ENCODE measurements at regions not wholly inside any gene's neighbourhood (a gene's known extent, or its start where the extent isn't known, plus 50 kb on each side); places are given as distances from the start of the nearest gene placed in this dataset.

GRCh38 chr5:136886608-136887007 lies 521.3 kb upstream of the TRPC7 start:
- no peak for TF ChIP-seq CTCF (IDR thresholded peaks at IDR 0.05)
- no peak for TF ChIP-seq POLR2A (IDR thresholded peaks at IDR 0.05)
- no peak for TF ChIP-seq POLR2AphosphoS5 (IDR thresholded peaks at IDR 0.05)

All from prostate gland (tissue), 2 donors.